CD8-positive, alpha-beta memory T cell (primary cell): ENCODE measurements at regions not wholly inside any gene's neighbourhood (a gene's known extent, or its start where the extent isn't known, plus 50 kb on each side); places are given as distances from the start of the nearest gene placed in this dataset.
"Not testable (repeated sequence)": the region's sequence is repeated elsewhere in the genome, so short reads cannot be mapped to it uniquely, and the experiment has no call there.

Experiments used
- CTCF ChIA-PET: fragments of 350-600 bp; sonication (Branson Sonifier 250); formaldehyde crosslinking; loops from one replicate; lab custom pipeline; 2021; ENCODE audit warnings: antibody characterized with exemption; lab: Charles Lee
- POLR2A ChIA-PET: fragments of 350-600 bp; sonication (Branson Sonifier 250); formaldehyde crosslinking; loops from one replicate; lab custom pipeline; 2021; ENCODE audit warnings: antibody characterized with exemption; lab: Charles Lee
- DNase-seq, 5 donors: peaks; one replicate each; pipeline versions ENCODE4 v3.0.0 to v3.0.0-alpha.2; 2020 to 2022; ENCODE audit warnings: mixed read lengths in 1 of 5
- H3K27ac ChIP-seq: one replicate; pipeline ENCODE4 v1.7.0; 2013; ENCODE audit warnings: low read depth, mild to moderate bottlenecking, low read length, moderate library complexity
- H3K27me3 ChIP-seq: 2 replicates; pipeline ENCODE4 v1.7.0; 2013; ENCODE audit warnings: low read length, mild to moderate bottlenecking; ENCODE audit not compliant: insufficient read depth, poor library complexity, severe bottlenecking
- H3K36me3 ChIP-seq: 2 replicates; pipeline ENCODE4 v1.7.0; 2013; ENCODE audit warnings: mild to moderate bottlenecking, low read length, moderate library complexity; ENCODE audit not compliant: insufficient read depth
- H3K4me1 ChIP-seq: 2 replicates; pipeline ENCODE4 v1.7.0; 2013; ENCODE audit warnings: mild to moderate bottlenecking, low read length, moderate library complexity; ENCODE audit not compliant: insufficient read depth
- H3K4me3 ChIP-seq: 2 replicates; pipeline ENCODE4 v1.7.0; 2013; ENCODE audit warnings: mild to moderate bottlenecking, low read length
- H3K9me3 ChIP-seq: 2 replicates; pipeline ENCODE4 v1.7.0; 2013; ENCODE audit warnings: mild to moderate bottlenecking, low read length
- H3K27ac Mint-ChIP-seq, 8 donors: one replicate each; pipeline ENCODE4 v1.8.0; 2020 to 2021; ENCODE audit warnings: mixed read lengths in 8 of 8, mild to moderate bottlenecking in 6 of 8, inconsistent platforms in 3 of 8, moderate library complexity in 3 of 8
- H3K27me3 Mint-ChIP-seq, 2 donors: one replicate each; pipeline ENCODE4 v1.8.0; 2020 to 2021; ENCODE audit warnings: mixed read lengths in 2 of 2, mild to moderate bottlenecking in 1 of 2, moderate library complexity in 1 of 2
- H3K36me3 Mint-ChIP-seq, 3 donors: one replicate each; pipeline ENCODE4 v1.8.0; 2020 to 2021; ENCODE audit warnings: mixed read lengths in 3 of 3, inconsistent platforms in 1 of 3, mild to moderate bottlenecking in 1 of 3
- H3K4me1 Mint-ChIP-seq, 3 donors: one replicate each; pipeline ENCODE4 v1.8.0; 2020 to 2021; ENCODE audit warnings: mixed read lengths in 3 of 3, inconsistent platforms in 1 of 3, mild to moderate bottlenecking in 1 of 3
- H3K4me3 Mint-ChIP-seq, 7 donors: one replicate each; pipeline ENCODE4 v1.8.0; 2020 to 2021; ENCODE audit warnings: mixed read lengths in 7 of 7, mild to moderate bottlenecking in 6 of 7, moderate library complexity in 4 of 7, inconsistent platforms in 2 of 7
- H3K9me3 Mint-ChIP-seq, 5 donors: one replicate each; pipeline ENCODE4 v1.8.0; 2020 to 2022; ENCODE audit warnings: mixed read lengths in 5 of 5, mild to moderate bottlenecking in 3 of 5, moderate library complexity in 2 of 5, inconsistent platforms in 1 of 5

DNA sequence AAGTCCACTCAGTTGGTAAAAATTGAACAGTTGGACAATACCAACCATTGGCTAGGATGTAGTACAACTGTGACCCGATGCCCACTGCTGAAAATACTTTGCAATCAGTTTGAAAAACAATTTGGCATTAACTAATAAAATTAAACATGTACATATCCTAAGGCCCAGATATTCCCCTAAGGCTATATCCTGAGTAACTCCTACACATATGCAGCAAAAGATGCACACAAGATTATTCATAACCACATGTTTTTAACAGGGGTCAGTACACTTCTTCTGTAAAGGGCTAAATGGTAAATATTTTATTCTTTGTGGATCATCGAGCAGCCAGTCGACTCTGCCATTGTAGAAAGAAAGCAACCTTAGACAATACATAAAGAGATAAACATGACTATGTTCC lies 116.3 kb downstream of the MEX3B start:
- Histone ChIP-seq H3K4me3 (no peak overlapping the region), H3K36me3 (no peaks in the 10 kb centered on the region), H3K9me3 (no peaks in the 10 kb centered on the region), H3K27ac (no peak overlapping the region), H3K27me3 (no peaks in the 10 kb centered on the region), H3K4me1 (no peaks in the 10 kb centered on the region)
- peaks cover 5 to 19% of the 10 kb centered on the region in 2 donors for H3K27me3 Mint-ChIP-seq
- ChIA-PET CTCF (no interaction called here), POLR2A (no interaction called here)
- no peak for DNase-seq
- no peaks in the 10 kb centered on the region for H3K4me1 Mint-ChIP-seq
- H3K36me3 Mint-ChIP-seq, result no peaks in the 10 kb centered on the region
- H3K9me3 Mint-ChIP-seq, result no peaks in the 10 kb centered on the region
- no peak overlapping the region for H3K4me3 Mint-ChIP-seq
- H3K27ac Mint-ChIP-seq, result no peak overlapping the region

DNA sequence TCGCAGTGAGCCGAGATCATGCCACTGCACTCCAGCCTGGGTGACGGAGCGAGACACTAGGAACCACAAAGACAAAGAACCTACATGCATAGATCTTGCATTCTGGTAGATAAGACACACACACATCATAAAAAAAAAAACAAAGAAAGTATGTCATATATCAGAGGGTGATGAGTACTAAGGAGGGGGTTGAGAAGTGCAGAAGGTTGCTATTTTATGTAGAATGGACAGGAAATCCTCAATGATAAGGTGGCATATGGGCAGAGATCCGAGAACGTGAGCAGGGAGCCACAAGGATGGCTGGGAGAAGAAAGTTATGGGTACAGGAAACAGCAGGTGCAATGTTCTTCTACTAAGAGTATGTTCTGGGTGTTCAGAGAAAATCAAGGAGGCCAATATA lies 118.8 kb downstream of the MEX3B start:
- peaks cover 5 to 19% of the 10 kb centered on the region in 2 donors for H3K27me3 Mint-ChIP-seq
- H3K36me3 Mint-ChIP-seq, result peaks cover 0 to 1% (median 0%) of the 10 kb centered on the region in 3 donors
- H3K27ac ChIP-seq, result no peak overlapping the region
- H3K4me1 ChIP-seq, result no peaks in the 10 kb centered on the region
- DNase-seq, result no peak
- no peak overlapping the region for H3K27ac Mint-ChIP-seq
- H3K4me1 Mint-ChIP-seq, result no peaks in the 10 kb centered on the region
- H3K36me3 ChIP-seq, result no peaks in the 10 kb centered on the region
- H3K4me3 Mint-ChIP-seq, result no peak overlapping the region
- no peaks in the 10 kb centered on the region for H3K9me3 Mint-ChIP-seq
- H3K9me3 ChIP-seq, result no peaks in the 10 kb centered on the region
- no peaks in the 10 kb centered on the region for H3K27me3 ChIP-seq
- CTCF ChIA-PET, result no interaction called here
- POLR2A ChIA-PET, result no interaction called here
- no peak overlapping the region for H3K4me3 ChIP-seq

DNA sequence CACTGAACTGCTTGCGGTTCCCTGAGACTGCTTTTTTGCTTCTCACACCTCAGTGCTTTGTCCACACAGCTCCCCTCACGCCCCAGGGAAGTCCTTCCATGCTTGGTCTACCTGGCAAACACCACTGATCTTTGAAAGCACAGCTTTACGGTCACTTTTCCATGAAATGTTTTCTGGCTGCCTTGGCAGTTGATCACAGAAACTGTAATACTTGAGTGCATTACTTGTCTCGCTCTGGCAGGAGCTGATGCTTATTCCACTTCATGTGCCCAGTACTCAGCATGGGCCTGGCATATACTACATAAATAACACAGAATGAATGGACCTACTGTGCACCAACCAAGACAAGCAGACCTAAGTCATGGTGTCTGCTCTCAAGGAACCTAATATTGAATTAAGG lies 121.1 kb downstream of the MEX3B start:
- no peak overlapping the region for H3K4me3 ChIP-seq
- H3K9me3 ChIP-seq, result no peaks in the 10 kb centered on the region
- H3K27me3 ChIP-seq, result no peaks in the 10 kb centered on the region
- H3K36me3 Mint-ChIP-seq, result peaks cover 0 to 1% (median 0%) of the 10 kb centered on the region in 3 donors
- peaks cover 0 to 10% (median 5%) of the 10 kb centered on the region in 5 donors for H3K9me3 Mint-ChIP-seq
- ChIA-PET POLR2A (no interaction called here), CTCF (no interaction called here)
- H3K4me1 Mint-ChIP-seq, result no peaks in the 10 kb centered on the region
- no peak overlapping the region for H3K4me3 Mint-ChIP-seq
- H3K36me3 ChIP-seq, result no peaks in the 10 kb centered on the region
- no peaks in the 10 kb centered on the region for H3K4me1 ChIP-seq
- H3K27ac Mint-ChIP-seq, result no peak overlapping the region
- peaks cover 5 to 19% of the 10 kb centered on the region in 2 donors for H3K27me3 Mint-ChIP-seq
- DNase-seq, result no peak
- H3K27ac ChIP-seq, result no peak overlapping the region

DNA sequence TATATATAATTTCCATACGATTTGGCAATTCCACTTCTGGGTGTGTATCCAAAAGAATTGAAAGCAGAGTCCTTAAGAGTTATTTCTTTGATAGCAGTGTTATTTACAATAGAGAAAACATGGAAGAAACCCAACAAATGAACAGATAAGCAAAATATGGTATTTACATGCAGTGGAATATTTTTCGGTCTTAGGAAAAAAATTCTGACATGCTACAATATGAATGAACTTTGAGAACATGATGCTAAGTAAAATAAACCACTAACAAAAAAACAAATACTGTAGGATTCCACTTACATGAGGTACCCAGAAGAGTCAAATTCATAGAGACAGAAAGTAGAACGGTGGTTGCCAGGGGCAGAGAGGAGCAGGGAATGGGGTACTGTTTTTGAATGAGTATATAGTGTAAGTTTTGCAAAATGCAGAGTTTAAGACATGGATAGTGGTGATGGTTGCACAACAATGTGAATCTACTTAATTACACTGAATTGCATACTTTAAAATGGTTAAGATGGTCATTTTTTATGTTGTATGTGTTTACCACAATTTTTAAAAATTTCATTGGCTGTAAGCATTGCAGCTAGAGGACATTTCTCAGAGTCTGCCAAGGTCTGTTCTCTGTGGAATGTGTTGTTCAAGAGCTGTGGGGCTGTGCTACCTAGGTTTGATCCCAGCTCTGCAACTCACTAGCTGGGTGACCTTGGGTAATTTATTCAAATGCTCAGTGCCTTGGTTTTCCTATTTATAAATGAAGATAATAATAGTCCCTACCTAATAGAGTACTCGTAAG lies 122.1 kb downstream of the MEX3B start:
- Mint-ChIP-seq H3K27ac (no peak overlapping the region), H3K9me3 (peaks cover 0 to 18% (median 8%) of the 10 kb centered on the region in 5 donors), H3K27me3 (peaks cover 6 to 19% of the 10 kb centered on the region in 2 donors), H3K36me3 (peaks cover 0 to 1% (median 0%) of the 10 kb centered on the region in 3 donors), H3K4me1 (no peaks in the 10 kb centered on the region), H3K4me3 (no peak overlapping the region)
- H3K4me3 ChIP-seq, result no peak overlapping the region
- H3K9me3 ChIP-seq, result no peaks in the 10 kb centered on the region
- no peaks in the 10 kb centered on the region for H3K36me3 ChIP-seq
- no peaks in the 10 kb centered on the region for H3K4me1 ChIP-seq
- no peak for DNase-seq
- no peak overlapping the region for H3K27ac ChIP-seq
- ChIA-PET POLR2A (no interaction called here), CTCF (no interaction called here)
- H3K27me3 ChIP-seq, result no peaks in the 10 kb centered on the region

DNA sequence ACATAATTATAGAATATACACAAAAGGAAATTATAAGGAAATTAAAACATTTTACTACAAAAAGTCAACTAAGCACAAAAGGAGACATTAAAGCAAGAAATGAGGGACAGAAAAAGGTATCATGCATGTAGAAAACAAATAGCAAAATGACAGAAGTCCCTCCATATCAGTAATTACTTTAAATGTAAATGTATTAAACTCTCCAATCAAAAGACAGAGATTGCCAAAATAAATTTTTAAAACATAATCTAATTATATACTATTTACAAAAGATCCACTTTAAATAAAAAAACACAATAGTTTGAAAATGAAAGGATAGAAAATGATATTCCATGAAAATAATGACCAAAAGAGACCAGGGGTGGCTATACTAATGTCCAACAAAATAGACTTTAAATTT lies 123.7 kb downstream of the MEX3B start:
- POLR2A ChIA-PET, result no interaction called here
- CTCF ChIA-PET, result no interaction called here
- Histone ChIP-seq H3K9me3 (no peaks in the 10 kb centered on the region), H3K27me3 (no peaks in the 10 kb centered on the region), H3K27ac (no peak overlapping the region), H3K4me1 (no peaks in the 10 kb centered on the region), H3K4me3 (no peak overlapping the region), H3K36me3 (no peaks in the 10 kb centered on the region)
- H3K9me3 Mint-ChIP-seq, result peaks cover 0 to 27% (median 15%) of the 10 kb centered on the region in 5 donors
- H3K4me3 Mint-ChIP-seq, result no peak overlapping the region
- H3K27ac Mint-ChIP-seq, result no peak overlapping the region
- H3K36me3 Mint-ChIP-seq, result peaks cover 0 to 5% (median 1%) of the 10 kb centered on the region in 3 donors
- no peak for DNase-seq
- peaks cover 7 to 17% of the 10 kb centered on the region in 2 donors for H3K27me3 Mint-ChIP-seq
- H3K4me1 Mint-ChIP-seq, result no peaks in the 10 kb centered on the region

DNA sequence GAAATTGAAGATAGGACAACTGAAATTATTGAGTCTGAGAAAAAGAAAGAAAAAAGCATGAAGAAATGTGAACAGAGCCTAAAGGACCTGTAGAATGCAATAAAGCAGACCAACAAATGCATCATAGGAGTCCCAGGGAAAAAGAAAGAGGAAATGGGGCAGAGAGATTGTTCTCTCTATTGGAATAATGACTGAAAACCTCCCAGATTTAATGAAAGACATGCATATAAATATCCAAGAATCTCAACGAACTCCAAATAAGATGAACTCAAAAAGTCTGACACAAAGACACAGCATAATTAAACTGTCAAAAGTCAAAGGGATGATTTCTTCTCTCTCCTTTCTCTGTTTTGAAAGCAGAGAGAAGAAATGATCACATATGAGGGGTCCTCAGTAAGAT lies 124.7 kb downstream of the MEX3B start:
- Histone ChIP-seq H3K27me3 (no peaks in the 10 kb centered on the region), H3K9me3 (no peaks in the 10 kb centered on the region), H3K36me3 (no peaks in the 10 kb centered on the region), H3K4me1 (no peaks in the 10 kb centered on the region), H3K4me3 (no peak overlapping the region), H3K27ac (no peak overlapping the region)
- POLR2A ChIA-PET, result no interaction called here
- Mint-ChIP-seq H3K9me3 (peaks cover 0 to 27% (median 15%) of the 10 kb centered on the region in 5 donors), H3K27ac (no peak overlapping the region), H3K27me3 (peaks cover 7 to 10% of the 10 kb centered on the region in 2 donors), H3K36me3 (peaks cover 0 to 5% (median 1%) of the 10 kb centered on the region in 3 donors), H3K4me3 (no peak overlapping the region), H3K4me1 (no peaks in the 10 kb centered on the region)
- CTCF ChIA-PET, result no interaction called here
- DNase-seq, result no peak

DNA sequence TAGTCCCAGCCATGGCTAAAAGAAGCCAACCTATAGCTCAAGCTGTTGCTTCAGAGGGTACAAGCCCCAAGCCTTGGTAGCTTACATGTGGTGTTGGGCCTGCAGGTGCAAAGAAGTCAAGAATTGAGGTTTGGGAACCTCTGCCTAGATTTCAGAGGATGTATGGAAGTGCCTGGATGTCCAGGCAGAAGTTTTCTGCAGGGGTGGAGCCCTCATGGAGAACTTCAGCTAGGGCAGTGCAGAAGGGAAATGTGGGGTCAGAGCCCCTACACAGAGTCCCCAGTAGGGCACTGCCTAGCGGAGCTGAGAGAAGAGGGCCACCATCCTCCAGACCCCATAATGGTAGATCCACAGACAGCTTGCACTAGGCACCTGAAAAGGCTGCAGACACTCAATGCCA lies 127.1 kb downstream of the MEX3B start:
- H3K9me3 ChIP-seq, H3K4me1 ChIP-seq, H3K4me1 Mint-ChIP-seq, H3K27me3 Mint-ChIP-seq, H3K27ac ChIP-seq, H3K36me3 ChIP-seq, H3K36me3 Mint-ChIP-seq, H3K4me3 ChIP-seq, H3K27me3 ChIP-seq, CTCF ChIA-PET, DNase-seq, POLR2A ChIA-PET, H3K27ac Mint-ChIP-seq: not testable (repeated sequence)
- peaks cover 0 to 27% (median 15%) of the 10 kb centered on the region in 5 donors for H3K9me3 Mint-ChIP-seq
- peak overlapping the region in 1 of 7 donors; percentile 40 for H3K4me3 Mint-ChIP-seq

DNA sequence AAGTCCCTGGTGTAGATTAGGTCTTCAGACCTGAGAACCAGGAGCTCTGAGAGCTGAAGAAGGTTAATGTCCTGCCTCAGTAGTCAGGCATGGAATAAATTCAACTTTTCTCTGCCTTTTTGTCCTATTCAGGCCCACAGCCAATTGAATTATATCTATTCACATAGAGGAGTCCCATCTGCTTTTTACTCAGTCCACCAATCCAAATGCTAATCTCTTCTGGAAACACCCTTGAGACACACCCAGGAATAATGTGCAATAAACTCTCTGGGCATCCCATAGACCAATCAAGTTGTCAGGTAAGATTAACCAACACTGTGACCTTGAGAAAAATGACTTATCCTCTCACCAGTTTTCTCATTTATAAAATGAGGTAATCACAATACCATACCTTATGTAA lies 129.4 kb downstream of the MEX3B start:
- Mint-ChIP-seq H3K4me1 (no peaks in the 10 kb centered on the region), H3K36me3 (peaks cover 0 to 5% (median 0%) of the 10 kb centered on the region in 3 donors), H3K9me3 (peaks cover 0 to 27% (median 15%) of the 10 kb centered on the region in 5 donors), H3K27me3 (peaks cover 3 to 4% of the 10 kb centered on the region in 2 donors), H3K4me3 (no peak overlapping the region), H3K27ac (no peak overlapping the region)
- ChIA-PET POLR2A (no interaction called here), CTCF (no interaction called here)
- H3K27me3 ChIP-seq, result no peaks in the 10 kb centered on the region
- no peak overlapping the region for H3K4me3 ChIP-seq
- no peaks in the 10 kb centered on the region for H3K4me1 ChIP-seq
- no peaks in the 10 kb centered on the region for H3K9me3 ChIP-seq
- H3K36me3 ChIP-seq, result no peaks in the 10 kb centered on the region
- H3K27ac ChIP-seq, result no peak overlapping the region
- DNase-seq, result no peak
